Suprapubic skin (tissue), 4 donors: ENCODE measurements at regions not wholly inside any gene's neighbourhood (a gene's known extent, or its start where the extent isn't known, plus 50 kb on each side); places are given as distances from the start of the nearest gene placed in this dataset.

Experiments used
- DNase-seq, 2 donors: peaks; one replicate each; pipeline ENCODE4 v3.0.0-alpha.2; 2019; ENCODE audit warnings: low spot score in 2 of 2
- H3K27ac ChIP-seq: fragments of 200-600 bp; sonication (generic); one replicate; pipeline ENCODE4 v1.5.1; 2019
- H3K27me3 ChIP-seq: fragments of 200-600 bp; sonication (generic); one replicate; pipeline ENCODE4 v1.5.1; 2019
- H3K36me3 ChIP-seq: fragments of 200-600 bp; sonication (generic); one replicate; pipeline ENCODE4 v1.5.1; 2019
- H3K4me1 ChIP-seq: fragments of 200-600 bp; sonication (generic); one replicate; pipeline ENCODE4 v1.5.1; 2019
- H3K4me3 ChIP-seq: fragments of 200-600 bp; sonication (generic); one replicate; pipeline ENCODE4 v1.5.1; 2019; ENCODE audit warnings: mild to moderate bottlenecking
- H3K9me3 ChIP-seq: fragments of 200-600 bp; sonication (generic); one replicate; pipeline ENCODE4 v1.5.1; 2019
- EP300 ChIP-seq: sonication (generic); formaldehyde crosslinking; IDR thresholded peaks from one replicate; pipeline ENCODE4 v1.6.1; 2017; ENCODE audit warnings: antibody characterized with exemption
- POLR2A ChIP-seq, 2 donors: fragments of 450-650 bp; IDR thresholded peaks; one replicate each; pipeline ENCODE4 v1.6.1; 2017; ENCODE audit warnings: antibody characterized with exemption in 2 of 2, mild to moderate bottlenecking in 2 of 2, moderate library complexity in 2 of 2
- POLR2AphosphoS5 ChIP-seq, 3 donors: sonication (generic); formaldehyde crosslinking; IDR thresholded peaks; one replicate each; pipeline ENCODE4 v1.6.1; 2017; ENCODE audit warnings: antibody characterized with exemption in 3 of 3
- WGBS: methylation state at CpG from one replicate; pipeline ENCODE4 v1.1.5; 2018; 5-methylcytosine and 5-hydroxymethylcytosine counted together
- TF ChIP-seq, protein P1 (sequence below), 2 donors: fragments of 200-600 bp in 1 of 2; fragments of 450-650 bp in 1 of 2; sonication (generic) in 1 of 2; IDR thresholded peaks; one replicate each; pipeline ENCODE4 v1.5.1; 2016 to 2019; ENCODE audit warnings: antibody characterized with exemption in 2 of 2, mild to moderate bottlenecking in 1 of 2, moderate library complexity in 1 of 2

DNA sequence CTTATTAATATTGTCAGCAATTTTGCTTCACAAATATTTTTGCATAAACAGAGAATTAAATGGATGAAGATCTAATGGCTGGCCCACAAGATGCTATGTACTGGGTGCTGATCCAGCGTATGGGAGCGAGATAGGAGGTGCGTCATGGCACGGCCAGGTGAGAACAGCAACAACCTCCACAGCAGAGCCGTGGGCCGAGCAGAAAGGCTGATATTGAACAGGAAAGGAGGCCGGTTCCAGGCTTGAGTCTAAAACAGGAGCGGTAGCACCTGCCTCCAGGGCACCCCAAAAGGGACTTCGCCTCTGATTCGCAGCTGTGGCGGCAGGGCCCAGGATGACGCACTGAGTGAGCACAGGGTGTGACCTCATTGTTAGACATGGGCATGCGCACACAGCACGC, 1502.1 kb downstream of the TBC1D22A start:
- Histone ChIP-seq H3K27me3 (peaks cover 28% of the 10 kb centered on the region), H3K36me3 (no peaks in the 10 kb centered on the region), H3K9me3 (no peaks in the 10 kb centered on the region), H3K27ac (no peak overlapping the region), H3K4me3 (no peak overlapping the region), H3K4me1 (no peaks in the 10 kb centered on the region)
- TF ChIP-seq POLR2A (IDR thresholded peaks at IDR 0.05) (no peak), POLR2AphosphoS5 (IDR thresholded peaks at IDR 0.05) (no peak), EP300 (no peak)
- TF ChIP-seq, protein P1, sequence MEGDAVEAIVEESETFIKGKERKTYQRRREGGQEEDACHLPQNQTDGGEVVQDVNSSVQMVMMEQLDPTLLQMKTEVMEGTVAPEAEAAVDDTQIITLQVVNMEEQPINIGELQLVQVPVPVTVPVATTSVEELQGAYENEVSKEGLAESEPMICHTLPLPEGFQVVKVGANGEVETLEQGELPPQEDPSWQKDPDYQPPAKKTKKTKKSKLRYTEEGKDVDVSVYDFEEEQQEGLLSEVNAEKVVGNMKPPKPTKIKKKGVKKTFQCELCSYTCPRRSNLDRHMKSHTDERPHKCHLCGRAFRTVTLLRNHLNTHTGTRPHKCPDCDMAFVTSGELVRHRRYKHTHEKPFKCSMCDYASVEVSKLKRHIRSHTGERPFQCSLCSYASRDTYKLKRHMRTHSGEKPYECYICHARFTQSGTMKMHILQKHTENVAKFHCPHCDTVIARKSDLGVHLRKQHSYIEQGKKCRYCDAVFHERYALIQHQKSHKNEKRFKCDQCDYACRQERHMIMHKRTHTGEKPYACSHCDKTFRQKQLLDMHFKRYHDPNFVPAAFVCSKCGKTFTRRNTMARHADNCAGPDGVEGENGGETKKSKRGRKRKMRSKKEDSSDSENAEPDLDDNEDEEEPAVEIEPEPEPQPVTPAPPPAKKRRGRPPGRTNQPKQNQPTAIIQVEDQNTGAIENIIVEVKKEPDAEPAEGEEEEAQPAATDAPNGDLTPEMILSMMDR (IDR thresholded peaks at IDR 0.05) = no peak
- WGBS = 89% methylated on average over 12 of the region's 14 CpGs
- DNase-seq = peak in 1 of 2 donors; percentile 61

DNA sequence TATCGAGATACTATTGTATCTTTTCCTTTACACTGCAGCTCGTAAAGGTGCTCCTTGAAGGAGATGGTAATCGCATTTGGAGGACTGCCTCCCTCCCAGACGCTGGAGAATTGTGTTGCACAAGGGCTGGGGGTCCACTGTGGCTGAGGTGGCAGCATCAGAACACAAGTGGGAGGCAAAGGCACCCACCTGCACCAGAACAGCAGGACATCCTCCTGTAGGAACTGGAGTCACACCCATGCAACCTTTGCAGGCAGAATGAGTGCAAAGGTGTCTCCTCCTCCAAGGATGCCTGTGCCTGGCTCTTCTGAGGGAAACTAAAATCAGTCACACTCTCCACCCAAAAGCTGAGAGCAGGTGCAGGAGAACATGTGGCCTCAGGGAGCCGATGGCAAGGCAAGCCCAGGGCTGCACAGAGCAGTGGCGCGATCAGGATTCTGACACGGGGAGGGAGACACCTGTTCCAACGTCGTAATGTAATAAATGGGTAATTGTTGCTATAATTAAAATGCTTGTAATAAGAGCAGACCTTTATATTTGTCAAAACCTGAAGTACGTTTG, 1501.4 kb downstream of the TBC1D22A start:
- H3K4me3 ChIP-seq = no peak overlapping the region
- no peaks in the 10 kb centered on the region for H3K9me3 ChIP-seq
- H3K27me3 ChIP-seq = peaks cover 28% of the 10 kb centered on the region
- H3K36me3 ChIP-seq = no peaks in the 10 kb centered on the region
- no peaks in the 10 kb centered on the region for H3K4me1 ChIP-seq
- TF ChIP-seq, protein P1 (IDR thresholded peaks at IDR 0.05) = no peak
- no peak for TF ChIP-seq POLR2A (IDR thresholded peaks at IDR 0.05)
- no peak overlapping the region for H3K27ac ChIP-seq
- peak in 1 of 2 donors; percentile 31 for DNase-seq
- 73% methylated on average over 11 of the region's 11 CpGs for whole genome bisulfite sequencing

DNA sequence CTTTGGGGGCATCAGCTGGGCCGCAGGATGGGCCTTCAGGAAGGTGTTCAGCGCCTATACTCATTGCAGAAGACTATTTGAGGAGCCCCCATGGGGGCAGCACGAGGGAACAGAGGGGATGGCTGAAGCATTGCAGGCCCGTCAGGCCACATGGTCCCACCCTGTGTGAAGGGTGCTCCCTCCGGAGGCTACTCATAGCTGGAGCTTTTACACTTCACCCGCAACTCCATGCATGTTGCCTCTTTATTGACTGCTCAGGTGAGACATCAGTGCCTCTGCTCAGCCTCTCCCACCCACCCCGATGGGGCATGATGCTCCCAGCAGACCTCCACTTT, 1500.9 kb downstream of the TBC1D22A start:
- no peaks in the 10 kb centered on the region for H3K9me3 ChIP-seq
- H3K27me3 ChIP-seq = peaks cover 27% of the 10 kb centered on the region
- no peak overlapping the region for H3K4me3 ChIP-seq
- DNase-seq = peak in 1 of 2 donors; percentile 57
- no peaks in the 10 kb centered on the region for H3K4me1 ChIP-seq
- no peak overlapping the region for H3K27ac ChIP-seq
- H3K36me3 ChIP-seq = no peaks in the 10 kb centered on the region
- WGBS = 91% methylated on average over 5 of the region's 7 CpGs
- TF ChIP-seq EP300 (no peak), POLR2A (IDR thresholded peaks at IDR 0.05) (no peak)

- Histone ChIP-seq H3K9me3 (no peaks in the 10 kb centered on the region), H3K4me1 (no peaks in the 10 kb centered on the region), H3K36me3 (no peaks in the 10 kb centered on the region), H3K27me3 (peaks cover 31% of the 10 kb centered on the region), H3K4me3 (no peak overlapping the region), H3K27ac (no peak overlapping the region)
- WGBS = 95% methylated on average over 9 of the region's 10 CpGs
- DNase-seq = peak; percentile 28 to 38
- TF ChIP-seq POLR2AphosphoS5 (IDR thresholded peaks at IDR 0.05) = no peak
- TF ChIP-seq, protein P1 (IDR thresholded peaks at IDR 0.05) = no peak
- no peak for TF ChIP-seq EP300
- TF ChIP-seq POLR2A (IDR thresholded peaks at IDR 0.05) = no peak
Observed at GRCh38 chr22:48262596-48263430, 1500.4 kb downstream of the TBC1D22A start.

GRCh38 chr22:48261706-48262105, 1499.3 kb downstream of the TBC1D22A start:
- WGBS = 88% methylated on average over 2 of the region's 2 CpGs
- Histone ChIP-seq H3K27me3 (peaks cover 28% of the 10 kb centered on the region), H3K36me3 (no peaks in the 10 kb centered on the region), H3K4me1 (no peaks in the 10 kb centered on the region), H3K4me3 (no peak overlapping the region), H3K27ac (no peak overlapping the region), H3K9me3 (no peaks in the 10 kb centered on the region)
- DNase-seq = peak; percentile 30 to 55
- no peak for TF ChIP-seq EP300
- no peak for TF ChIP-seq POLR2AphosphoS5 (IDR thresholded peaks at IDR 0.05)
- TF ChIP-seq, protein P1 (IDR thresholded peaks at IDR 0.05) = no peak
- TF ChIP-seq POLR2A (IDR thresholded peaks at IDR 0.05) = no peak
